Thymus (tissue), 11 donors: ENCODE measurements at regions not wholly inside any gene's neighbourhood (a gene's known extent, or its start where the extent isn't known, plus 50 kb on each side); places are given as distances from the start of the nearest gene placed in this dataset.

Experiments
- DNase-seq, 9 donors: peaks; one replicate each; pipeline ENCODE4 v3.0.0-alpha.2; 2013; ENCODE audit warnings: low spot score in 9 of 9, low read depth in 6 of 9, missing footprints in 1 of 9
- H3K27ac ChIP-seq, 2 donors: one replicate each; pipeline ENCODE4 v1.5.1; 2013; ENCODE audit warnings: control low read depth in 1 of 2, low read depth in 1 of 2, low read length in 1 of 2, mild to moderate bottlenecking in 1 of 2, moderate library complexity in 1 of 2
- H3K27me3 ChIP-seq, 2 donors: one replicate each; pipeline ENCODE4 v1.5.1; 2013; ENCODE audit warnings: low read length in 1 of 2; ENCODE audit not compliant: control insufficient read depth in 2 of 2, insufficient read depth in 1 of 2
- H3K36me3 ChIP-seq, 2 donors: one replicate each; pipeline ENCODE4 v1.5.1; 2013; ENCODE audit warnings: low read length in 1 of 2, mild to moderate bottlenecking in 1 of 2, moderate library complexity in 1 of 2; ENCODE audit not compliant: control insufficient read depth in 2 of 2, insufficient read depth in 2 of 2
- H3K4me1 ChIP-seq, 2 donors: one replicate each; pipeline ENCODE4 v1.5.1; 2013; ENCODE audit warnings: low read length in 2 of 2; ENCODE audit not compliant: control insufficient read depth in 2 of 2, insufficient read depth in 2 of 2
- H3K4me3 ChIP-seq, 2 donors: one replicate each; pipeline ENCODE4 v1.5.1; 2013; ENCODE audit warnings: low read length in 2 of 2, control low read depth in 1 of 2, mild to moderate bottlenecking in 1 of 2
- H3K9me3 ChIP-seq, 2 donors: one replicate each; pipeline ENCODE4 v1.5.1; 2013; ENCODE audit warnings: low read length in 1 of 2, mild to moderate bottlenecking in 1 of 2; ENCODE audit not compliant: control insufficient read depth in 2 of 2, insufficient read depth in 1 of 2
- WGBS: extraction: QIAGEN DNeasy Blood & Tissue Kit; methylation state at CpG from one replicate; pipeline ENCODE4 v1.1.7; 2013; 5-methylcytosine and 5-hydroxymethylcytosine counted together
- donor health status: healthy.

DNA sequence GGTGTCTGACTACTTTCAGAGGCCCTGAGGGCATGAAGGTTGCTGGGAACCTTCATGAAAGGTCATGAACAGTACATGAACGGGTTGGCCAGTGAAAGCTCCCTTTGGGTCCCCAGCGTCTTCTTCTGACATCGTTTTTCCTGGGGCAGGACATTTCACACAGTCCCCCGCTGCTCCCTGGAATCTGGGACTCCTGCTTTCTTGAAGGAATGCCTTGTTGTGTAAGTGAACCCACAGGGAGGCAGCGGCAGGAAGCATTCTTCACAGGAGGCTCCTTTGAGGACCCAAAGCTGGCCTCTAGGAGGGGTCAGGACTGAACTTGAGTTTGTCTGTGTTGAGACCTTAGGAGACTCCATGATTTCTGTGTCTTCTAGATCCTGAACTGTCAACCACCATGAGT is 144.3 kb downstream of the KCNE4 start:
- Histone ChIP-seq H3K9me3 (no peaks in the 10 kb centered on the region), H3K36me3 (no peaks in the 10 kb centered on the region), H3K27ac (no peak overlapping the region), H3K4me1 (no peaks in the 10 kb centered on the region), H3K4me3 (no peak overlapping the region), H3K27me3 (no peaks in the 10 kb centered on the region)
- no peak for DNase-seq
- 84% methylated on average over 5 of the region's 5 CpGs for WGBS

- WGBS = 88% methylated on average over 2 of the region's 2 CpGs
- no peaks in the 10 kb centered on the region for H3K9me3 ChIP-seq
- H3K36me3 ChIP-seq = no peaks in the 10 kb centered on the region
- H3K4me1 ChIP-seq = no peaks in the 10 kb centered on the region
- no peak for DNase-seq
- no peaks in the 10 kb centered on the region for H3K27me3 ChIP-seq
- no peak overlapping the region for H3K27ac ChIP-seq
- H3K4me3 ChIP-seq = no peak overlapping the region
Observed at GRCh38 chr2:223197046-223197445, 145.1 kb downstream of the KCNE4 start.

GRCh38 chr2:223199531-223200515 is 147.8 kb downstream of the KCNE4 start:
- H3K9me3 ChIP-seq = no peaks in the 10 kb centered on the region
- H3K27me3 ChIP-seq = no peaks in the 10 kb centered on the region
- 91% methylated on average over 5 of the region's 5 CpGs for WGBS
- DNase-seq = no peak
- H3K27ac ChIP-seq = no peak overlapping the region
- no peaks in the 10 kb centered on the region for H3K4me1 ChIP-seq
- no peaks in the 10 kb centered on the region for H3K36me3 ChIP-seq
- no peak overlapping the region for H3K4me3 ChIP-seq

DNA sequence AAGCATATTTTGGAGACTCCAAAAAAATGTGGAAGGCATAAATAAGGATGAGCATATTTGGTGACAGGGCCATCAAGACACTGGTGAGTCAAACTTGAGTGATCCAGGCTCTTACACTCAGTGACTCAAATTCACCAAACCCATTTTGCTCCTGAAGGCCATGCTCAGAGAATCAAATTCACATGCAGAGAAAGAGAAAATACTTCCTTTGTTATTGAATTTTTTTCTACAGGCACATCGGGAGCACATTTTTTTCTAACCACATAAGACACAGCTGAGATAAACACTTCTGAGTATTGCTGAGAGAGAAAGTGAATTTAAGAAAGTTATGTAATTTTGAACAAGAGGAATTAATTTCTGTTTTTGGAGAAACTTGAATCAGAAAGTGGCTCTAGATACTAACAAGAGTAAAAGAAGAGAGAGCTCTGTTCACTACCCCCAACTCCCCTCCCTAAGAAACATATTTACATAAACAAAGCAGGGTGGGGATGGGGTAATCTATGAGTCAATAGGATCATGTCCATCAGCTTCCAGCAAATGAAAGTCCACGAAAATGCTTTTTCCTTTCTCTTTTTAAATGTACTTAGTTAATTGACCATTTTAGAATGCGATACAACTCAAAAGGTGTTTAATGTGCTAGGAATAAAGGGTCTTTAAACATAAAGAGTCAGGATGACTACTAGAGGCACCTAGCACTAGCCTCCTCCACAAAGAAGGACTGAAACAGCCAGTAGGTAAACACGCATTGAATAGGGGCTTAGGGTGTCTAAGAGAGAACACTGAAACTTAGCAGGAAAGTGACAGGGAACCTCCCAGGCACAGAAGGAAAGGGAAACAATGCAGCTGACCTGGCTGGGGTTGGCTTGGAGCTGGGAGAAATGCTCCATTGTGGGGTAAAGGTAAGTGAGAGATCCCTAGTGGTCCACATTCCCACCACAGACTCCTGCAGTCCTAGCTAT is 152.3 kb downstream of the KCNE4 start:
- Histone ChIP-seq H3K36me3 (no peaks in the 10 kb centered on the region), H3K27ac (no peak overlapping the region), H3K4me1 (no peaks in the 10 kb centered on the region), H3K9me3 (no peaks in the 10 kb centered on the region), H3K4me3 (no peak overlapping the region), H3K27me3 (no peaks in the 10 kb centered on the region)
- DNase-seq = no peak
- 84% methylated on average over 4 of the region's 4 CpGs for WGBS

DNA sequence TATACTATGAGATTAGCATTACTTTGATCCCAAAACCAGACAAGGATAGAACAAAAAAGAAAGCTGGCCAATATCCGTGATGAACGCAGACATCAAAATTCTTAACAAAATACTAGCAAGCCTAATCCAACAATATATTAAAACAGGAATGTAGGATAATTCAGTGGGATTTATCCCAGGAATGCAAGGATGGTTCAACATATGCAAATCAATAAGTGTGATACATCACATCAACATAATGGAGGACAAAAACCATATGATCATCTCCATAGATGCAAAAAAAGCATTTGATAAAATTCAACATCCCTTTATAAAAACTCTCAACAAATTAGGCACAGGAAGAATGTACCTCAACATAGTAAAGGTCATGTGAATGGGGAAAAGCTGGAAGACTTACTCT is 158.5 kb downstream of the KCNE4 start:
- no peak overlapping the region for H3K4me3 ChIP-seq
- no peak for DNase-seq
- no peaks in the 10 kb centered on the region for H3K4me1 ChIP-seq
- H3K9me3 ChIP-seq = no peaks in the 10 kb centered on the region
- no peaks in the 10 kb centered on the region for H3K36me3 ChIP-seq
- no peaks in the 10 kb centered on the region for H3K27me3 ChIP-seq
- no peak overlapping the region for H3K27ac ChIP-seq
- 99% methylated on average over 2 of the region's 2 CpGs for WGBS

DNA sequence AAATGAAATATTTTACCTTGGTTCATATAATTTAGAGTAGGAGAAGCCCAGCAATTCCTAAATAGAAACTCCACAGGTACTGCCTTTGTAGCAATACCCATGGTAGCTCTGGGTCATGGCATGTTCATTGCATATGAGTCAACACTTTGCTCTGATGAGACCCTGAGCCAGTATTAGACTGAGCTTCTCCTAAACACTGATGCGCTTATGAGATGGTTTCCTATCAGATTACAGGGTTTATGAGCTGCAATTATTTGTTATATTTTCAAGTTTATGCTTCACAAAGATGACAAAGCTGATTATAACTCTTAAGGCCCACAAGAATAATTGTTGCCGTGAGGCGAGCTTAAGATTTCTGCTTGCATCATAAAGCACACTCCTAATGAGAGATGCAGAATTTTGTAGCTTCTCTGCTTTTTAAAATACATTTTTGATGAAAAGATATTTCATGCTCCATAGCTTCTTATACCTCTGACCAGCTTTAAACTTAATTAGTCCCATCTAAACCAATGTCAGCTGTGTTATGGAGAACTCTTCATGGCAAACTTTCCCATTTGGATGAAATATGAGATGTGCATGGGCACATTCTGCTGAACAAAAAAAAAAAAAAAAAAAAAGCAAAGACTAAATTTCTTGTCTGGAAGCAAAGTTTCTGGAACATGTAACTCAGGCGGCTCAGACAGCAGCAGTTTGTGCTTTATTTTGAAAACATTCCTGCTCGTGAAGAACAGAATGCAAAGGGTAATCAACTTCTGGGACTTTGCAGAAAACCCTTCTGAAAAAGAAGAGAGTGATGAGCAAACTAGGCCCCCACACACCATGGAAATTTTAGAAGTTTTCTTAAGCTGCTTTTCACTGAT is 162.6 kb downstream of the KCNE4 start:
- Histone ChIP-seq H3K36me3 (no peaks in the 10 kb centered on the region), H3K27me3 (no peaks in the 10 kb centered on the region), H3K27ac (no peak overlapping the region), H3K9me3 (no peaks in the 10 kb centered on the region), H3K4me3 (no peak overlapping the region), H3K4me1 (no peaks in the 10 kb centered on the region)
- no peak for DNase-seq
- WGBS = 87% methylated on average over 5 of the region's 5 CpGs

DNA sequence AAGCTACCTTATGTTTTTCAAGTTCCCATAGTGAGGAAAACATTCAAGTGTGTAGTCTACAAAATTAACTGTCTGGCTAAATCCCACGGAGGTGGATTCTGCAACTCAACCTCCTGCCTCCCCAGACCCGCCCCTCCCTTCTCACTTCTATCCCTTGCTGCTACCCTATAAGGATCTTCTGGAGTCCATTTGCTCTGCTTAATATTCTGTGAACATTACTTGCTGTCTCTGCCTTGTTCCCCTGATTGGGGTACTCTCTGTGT is 163.2 kb downstream of the KCNE4 start:
- WGBS = 56% methylated on average over 2 of the region's 2 CpGs
- DNase-seq = no peak
- Histone ChIP-seq H3K27ac (no peak overlapping the region), H3K4me1 (no peaks in the 10 kb centered on the region), H3K9me3 (no peaks in the 10 kb centered on the region), H3K36me3 (no peaks in the 10 kb centered on the region), H3K4me3 (no peak overlapping the region), H3K27me3 (no peaks in the 10 kb centered on the region)

DNA sequence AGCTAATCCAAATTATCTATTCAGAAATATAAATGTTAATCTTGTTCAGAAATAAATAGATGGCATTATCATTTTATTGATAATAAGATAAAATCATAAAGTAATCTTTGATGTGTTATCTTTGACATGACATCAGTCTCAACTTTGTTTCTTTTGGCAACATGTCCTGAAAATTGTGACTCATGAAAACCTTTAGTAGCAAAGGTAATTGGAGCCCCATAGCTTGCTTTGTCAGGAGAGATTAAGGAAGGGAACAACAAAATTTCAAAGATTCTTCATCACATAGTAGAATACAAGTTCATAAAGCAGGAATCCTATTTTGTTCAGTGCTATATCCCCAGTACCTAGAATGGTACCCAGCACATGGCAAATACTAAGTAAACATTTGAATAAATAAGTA is 165.4 kb downstream of the KCNE4 start:
- no peak for DNase-seq
- Histone ChIP-seq H3K4me1 (no peaks in the 10 kb centered on the region), H3K4me3 (no peak overlapping the region), H3K36me3 (no peaks in the 10 kb centered on the region), H3K27ac (no peak overlapping the region), H3K27me3 (no peaks in the 10 kb centered on the region), H3K9me3 (no peaks in the 10 kb centered on the region)
